HL-60 (cell line): ENCODE measurements at regions not wholly inside any gene's neighbourhood (a gene's known extent, or its start where the extent isn't known, plus 50 kb on each side); places are given as distances from the start of the nearest gene placed in this dataset.

Source experiments
- GABPA ChIP-seq: IDR thresholded peaks from 2 replicates; pipeline ENCODE4 v1.6.1; 2012; ENCODE audit warnings: low read depth
- TF ChIP-seq, protein P1 (sequence below): IDR thresholded peaks from one replicate; pipeline ENCODE4 v1.5.1; 2011; ENCODE audit warnings: low read length, control low read depth, inconsistent platforms; ENCODE audit not compliant: insufficient read depth
- TF ChIP-seq, protein P2 (sequence below): IDR thresholded peaks from 2 replicates; pipeline ENCODE4 v1.6.1; 2012; ENCODE audit warnings: low read depth; ENCODE audit not compliant: insufficient replicate concordance

GRCh38 chr2:81403508-81403907 is 1099.0 kb upstream of the LRRTM1 start:
- TF ChIP-seq, protein P1, sequence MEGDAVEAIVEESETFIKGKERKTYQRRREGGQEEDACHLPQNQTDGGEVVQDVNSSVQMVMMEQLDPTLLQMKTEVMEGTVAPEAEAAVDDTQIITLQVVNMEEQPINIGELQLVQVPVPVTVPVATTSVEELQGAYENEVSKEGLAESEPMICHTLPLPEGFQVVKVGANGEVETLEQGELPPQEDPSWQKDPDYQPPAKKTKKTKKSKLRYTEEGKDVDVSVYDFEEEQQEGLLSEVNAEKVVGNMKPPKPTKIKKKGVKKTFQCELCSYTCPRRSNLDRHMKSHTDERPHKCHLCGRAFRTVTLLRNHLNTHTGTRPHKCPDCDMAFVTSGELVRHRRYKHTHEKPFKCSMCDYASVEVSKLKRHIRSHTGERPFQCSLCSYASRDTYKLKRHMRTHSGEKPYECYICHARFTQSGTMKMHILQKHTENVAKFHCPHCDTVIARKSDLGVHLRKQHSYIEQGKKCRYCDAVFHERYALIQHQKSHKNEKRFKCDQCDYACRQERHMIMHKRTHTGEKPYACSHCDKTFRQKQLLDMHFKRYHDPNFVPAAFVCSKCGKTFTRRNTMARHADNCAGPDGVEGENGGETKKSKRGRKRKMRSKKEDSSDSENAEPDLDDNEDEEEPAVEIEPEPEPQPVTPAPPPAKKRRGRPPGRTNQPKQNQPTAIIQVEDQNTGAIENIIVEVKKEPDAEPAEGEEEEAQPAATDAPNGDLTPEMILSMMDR: no peak
- TF ChIP-seq, protein P2, sequence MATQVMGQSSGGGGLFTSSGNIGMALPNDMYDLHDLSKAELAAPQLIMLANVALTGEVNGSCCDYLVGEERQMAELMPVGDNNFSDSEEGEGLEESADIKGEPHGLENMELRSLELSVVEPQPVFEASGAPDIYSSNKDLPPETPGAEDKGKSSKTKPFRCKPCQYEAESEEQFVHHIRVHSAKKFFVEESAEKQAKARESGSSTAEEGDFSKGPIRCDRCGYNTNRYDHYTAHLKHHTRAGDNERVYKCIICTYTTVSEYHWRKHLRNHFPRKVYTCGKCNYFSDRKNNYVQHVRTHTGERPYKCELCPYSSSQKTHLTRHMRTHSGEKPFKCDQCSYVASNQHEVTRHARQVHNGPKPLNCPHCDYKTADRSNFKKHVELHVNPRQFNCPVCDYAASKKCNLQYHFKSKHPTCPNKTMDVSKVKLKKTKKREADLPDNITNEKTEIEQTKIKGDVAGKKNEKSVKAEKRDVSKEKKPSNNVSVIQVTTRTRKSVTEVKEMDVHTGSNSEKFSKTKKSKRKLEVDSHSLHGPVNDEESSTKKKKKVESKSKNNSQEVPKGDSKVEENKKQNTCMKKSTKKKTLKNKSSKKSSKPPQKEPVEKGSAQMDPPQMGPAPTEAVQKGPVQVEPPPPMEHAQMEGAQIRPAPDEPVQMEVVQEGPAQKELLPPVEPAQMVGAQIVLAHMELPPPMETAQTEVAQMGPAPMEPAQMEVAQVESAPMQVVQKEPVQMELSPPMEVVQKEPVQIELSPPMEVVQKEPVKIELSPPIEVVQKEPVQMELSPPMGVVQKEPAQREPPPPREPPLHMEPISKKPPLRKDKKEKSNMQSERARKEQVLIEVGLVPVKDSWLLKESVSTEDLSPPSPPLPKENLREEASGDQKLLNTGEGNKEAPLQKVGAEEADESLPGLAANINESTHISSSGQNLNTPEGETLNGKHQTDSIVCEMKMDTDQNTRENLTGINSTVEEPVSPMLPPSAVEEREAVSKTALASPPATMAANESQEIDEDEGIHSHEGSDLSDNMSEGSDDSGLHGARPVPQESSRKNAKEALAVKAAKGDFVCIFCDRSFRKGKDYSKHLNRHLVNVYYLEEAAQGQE: no peak
- no peak for TF ChIP-seq GABPA
